ENCODE measurements at regions not wholly inside any gene's neighbourhood (a gene's known extent, or its start where the extent isn't known, plus 50 kb on each side); places are given as distances from the start of the nearest gene placed in this dataset.

GRCh38 chr10:10828623-10829022, 189.0 kb upstream of the CELF2 start:
- Histone ChIP-seq H3K23ac (ENCODE audit: low read length) (no peak overlapping the region), H2AK5ac (ENCODE audit: low read length) (no peak overlapping the region), H3K18ac (ENCODE audit: low read length) (no peak overlapping the region), H3K56ac (ENCODE audit: low read length) (no peak overlapping the region), H3K9ac (ENCODE audit: low read length) (no peak overlapping the region), H3K4me1 (ENCODE audit: control insufficient read depth, low read depth, low read length) (no peaks in the 10 kb centered on the region), H3K4ac (ENCODE audit: low read depth, low read length) (no peak overlapping the region), H2BK15ac (replicated peaks; ENCODE audit: low read depth) (no peak overlapping the region), H4K5ac (ENCODE audit: low read length) (no peak overlapping the region), H3K27me3 (ENCODE audit: insufficient read depth, low read length, poor library complexity) (no peaks in the 10 kb centered on the region), H3K4me3 (ENCODE audit: low read length) (no peak overlapping the region), H2BK120ac (ENCODE audit: low read depth, low read length) (no peak overlapping the region), H2BK5ac (ENCODE audit: low read length) (no peak overlapping the region), H3K27ac (ENCODE audit: low read depth, low read length) (no peak overlapping the region), H4K8ac (ENCODE audit: low read depth, low read length) (no peak overlapping the region), H3K36me3 (ENCODE audit: control insufficient read depth, insufficient read depth, low read length) (no peaks in the 10 kb centered on the region), H3K79me2 (ENCODE audit: control insufficient read depth, insufficient read depth, low read length) (no peaks in the 10 kb centered on the region), H3K4me2 (ENCODE audit: low read length) (no peak overlapping the region), H3K79me1 (ENCODE audit: low read length) (no peaks in the 10 kb centered on the region)
- no peak for DNase-seq

GRCh38 chr10:10829576-10829975, 188.1 kb upstream of the CELF2 start:
- no peaks in the 10 kb centered on the region for H3K4me1 ChIP-seq (ENCODE audit: control insufficient read depth, low read depth, low read length)
- no peak for DNase-seq
- H3K9ac ChIP-seq (ENCODE audit: low read length), result no peak overlapping the region
- no peak overlapping the region for H2AK5ac ChIP-seq (ENCODE audit: low read length)
- no peaks in the 10 kb centered on the region for H3K36me3 ChIP-seq (ENCODE audit: control insufficient read depth, insufficient read depth, low read length)
- no peak overlapping the region for H3K56ac ChIP-seq (ENCODE audit: low read length)
- no peak overlapping the region for H3K4me2 ChIP-seq (ENCODE audit: low read length)
- no peak overlapping the region for H3K4me3 ChIP-seq (ENCODE audit: low read length)
- no peak overlapping the region for H3K23ac ChIP-seq (ENCODE audit: low read length)
- H2BK5ac ChIP-seq (ENCODE audit: low read length), result no peak overlapping the region
- H3K4ac ChIP-seq (ENCODE audit: low read depth, low read length), result no peak overlapping the region
- no peak overlapping the region for H4K5ac ChIP-seq (ENCODE audit: low read length)
- H3K18ac ChIP-seq (ENCODE audit: low read length), result no peak overlapping the region
- H3K27ac ChIP-seq (ENCODE audit: low read depth, low read length), result no peak overlapping the region
- no peaks in the 10 kb centered on the region for H3K79me2 ChIP-seq (ENCODE audit: control insufficient read depth, insufficient read depth, low read length)
- no peak overlapping the region for H2BK120ac ChIP-seq (ENCODE audit: low read depth, low read length)
- no peak overlapping the region for H4K8ac ChIP-seq (ENCODE audit: low read depth, low read length)
- no peak overlapping the region for H2BK15ac ChIP-seq (replicated peaks; ENCODE audit: low read depth)
- H3K27me3 ChIP-seq (ENCODE audit: insufficient read depth, low read length, poor library complexity), result no peaks in the 10 kb centered on the region
- H3K79me1 ChIP-seq (ENCODE audit: low read length), result no peaks in the 10 kb centered on the region
- no CpG with 5 or more reads among the region's 2 CpGs for WGBS (ENCODE audit: extremely low coverage, insufficient coverage, low lambda C conversion rate)

GRCh38 chr10:10830293-10830986, 187.2 kb upstream of the CELF2 start:
- DNase-seq, result no peak
- WGBS (ENCODE audit: extremely low coverage, insufficient coverage, low lambda C conversion rate), result no CpG with 5 or more reads among the region's 6 CpGs
- H3K4me2 ChIP-seq (ENCODE audit: low read length), result no peak overlapping the region
- no peak overlapping the region for H3K4ac ChIP-seq (ENCODE audit: low read depth, low read length)
- no peaks in the 10 kb centered on the region for H3K27me3 ChIP-seq (ENCODE audit: insufficient read depth, low read length, poor library complexity)
- no peaks in the 10 kb centered on the region for H3K79me2 ChIP-seq (ENCODE audit: control insufficient read depth, insufficient read depth, low read length)
- H2BK120ac ChIP-seq (ENCODE audit: low read depth, low read length), result no peak overlapping the region
- no peak overlapping the region for H3K23ac ChIP-seq (ENCODE audit: low read length)
- H3K4me3 ChIP-seq (ENCODE audit: low read length), result no peak overlapping the region
- no peaks in the 10 kb centered on the region for H3K4me1 ChIP-seq (ENCODE audit: control insufficient read depth, low read depth, low read length)
- H4K8ac ChIP-seq (ENCODE audit: low read depth, low read length), result no peak overlapping the region
- no peak overlapping the region for H2AK5ac ChIP-seq (ENCODE audit: low read length)
- H3K79me1 ChIP-seq (ENCODE audit: low read length), result no peaks in the 10 kb centered on the region
- H3K9ac ChIP-seq (ENCODE audit: low read length), result no peak overlapping the region
- no peaks in the 10 kb centered on the region for H3K36me3 ChIP-seq (ENCODE audit: control insufficient read depth, insufficient read depth, low read length)
- no peak overlapping the region for H2BK15ac ChIP-seq (replicated peaks; ENCODE audit: low read depth)
- H4K5ac ChIP-seq (ENCODE audit: low read length), result no peak overlapping the region
- no peak overlapping the region for H3K27ac ChIP-seq (ENCODE audit: low read depth, low read length)
- no peak overlapping the region for H3K56ac ChIP-seq (ENCODE audit: low read length)
- no peak overlapping the region for H2BK5ac ChIP-seq (ENCODE audit: low read length)
- H3K18ac ChIP-seq (ENCODE audit: low read length), result no peak overlapping the region

GRCh38 chr10:10831085-10831484, 186.6 kb upstream of the CELF2 start:
- Histone ChIP-seq H3K79me1 (ENCODE audit: low read length) (no peaks in the 10 kb centered on the region), H4K5ac (ENCODE audit: low read length) (no peak overlapping the region), H3K27ac (ENCODE audit: low read depth, low read length) (no peak overlapping the region), H3K36me3 (ENCODE audit: control insufficient read depth, insufficient read depth, low read length) (no peaks in the 10 kb centered on the region), H2BK5ac (ENCODE audit: low read length) (no peak overlapping the region), H2BK15ac (replicated peaks; ENCODE audit: low read depth) (no peak overlapping the region), H3K23ac (ENCODE audit: low read length) (no peak overlapping the region), H3K4me3 (ENCODE audit: low read length) (no peak overlapping the region), H3K56ac (ENCODE audit: low read length) (no peak overlapping the region), H2BK120ac (ENCODE audit: low read depth, low read length) (no peak overlapping the region), H4K8ac (ENCODE audit: low read depth, low read length) (no peak overlapping the region), H3K18ac (ENCODE audit: low read length) (no peak overlapping the region), H3K4me1 (ENCODE audit: control insufficient read depth, low read depth, low read length) (no peaks in the 10 kb centered on the region), H3K9ac (ENCODE audit: low read length) (no peak overlapping the region), H3K27me3 (ENCODE audit: insufficient read depth, low read length, poor library complexity) (no peaks in the 10 kb centered on the region), H3K4me2 (ENCODE audit: low read length) (no peak overlapping the region), H3K4ac (ENCODE audit: low read depth, low read length) (no peak overlapping the region), H3K79me2 (ENCODE audit: control insufficient read depth, insufficient read depth, low read length) (no peaks in the 10 kb centered on the region), H2AK5ac (ENCODE audit: low read length) (no peak overlapping the region)
- WGBS (ENCODE audit: extremely low coverage, insufficient coverage, low lambda C conversion rate), result no CpG with 5 or more reads among the region's 8 CpGs
- DNase-seq, result peak; percentile 30

GRCh38 chr10:10833955-10834354, 183.7 kb upstream of the CELF2 start:
- no peak overlapping the region for H4K5ac ChIP-seq (ENCODE audit: low read length)
- no peak overlapping the region for H2AK5ac ChIP-seq (ENCODE audit: low read length)
- no peak overlapping the region for H3K27ac ChIP-seq (ENCODE audit: low read depth, low read length)
- H2BK15ac ChIP-seq (replicated peaks; ENCODE audit: low read depth), result no peak overlapping the region
- H3K79me1 ChIP-seq (ENCODE audit: low read length), result no peaks in the 10 kb centered on the region
- no peak overlapping the region for H3K23ac ChIP-seq (ENCODE audit: low read length)
- H3K4me1 ChIP-seq (ENCODE audit: control insufficient read depth, low read depth, low read length), result no peaks in the 10 kb centered on the region
- no peak overlapping the region for H4K8ac ChIP-seq (ENCODE audit: low read depth, low read length)
- no peak overlapping the region for H2BK120ac ChIP-seq (ENCODE audit: low read depth, low read length)
- no peak overlapping the region for H3K56ac ChIP-seq (ENCODE audit: low read length)
- DNase-seq, result no peak
- H3K18ac ChIP-seq (ENCODE audit: low read length), result no peak overlapping the region
- no peaks in the 10 kb centered on the region for H3K79me2 ChIP-seq (ENCODE audit: control insufficient read depth, insufficient read depth, low read length)
- no peak overlapping the region for H3K4ac ChIP-seq (ENCODE audit: low read depth, low read length)
- no peak overlapping the region for H3K4me3 ChIP-seq (ENCODE audit: low read length)
- WGBS (ENCODE audit: extremely low coverage, insufficient coverage, low lambda C conversion rate), result no CpG with 5 or more reads among the region's 6 CpGs
- no peaks in the 10 kb centered on the region for H3K36me3 ChIP-seq (ENCODE audit: control insufficient read depth, insufficient read depth, low read length)
- H3K4me2 ChIP-seq (ENCODE audit: low read length), result no peak overlapping the region
- no peak overlapping the region for H3K9ac ChIP-seq (ENCODE audit: low read length)
- no peaks in the 10 kb centered on the region for H3K27me3 ChIP-seq (ENCODE audit: insufficient read depth, low read length, poor library complexity)
- H2BK5ac ChIP-seq (ENCODE audit: low read length), result no peak overlapping the region

- DNase-seq, result no peak
- no peak overlapping the region for H3K4me3 ChIP-seq (ENCODE audit: low read length)
- H4K8ac ChIP-seq (ENCODE audit: low read depth, low read length), result no peak overlapping the region
- no peak overlapping the region for H3K4ac ChIP-seq (ENCODE audit: low read depth, low read length)
- no peak overlapping the region for H3K4me2 ChIP-seq (ENCODE audit: low read length)
- H3K79me2 ChIP-seq (ENCODE audit: control insufficient read depth, insufficient read depth, low read length), result no peaks in the 10 kb centered on the region
- no peak overlapping the region for H2BK15ac ChIP-seq (replicated peaks; ENCODE audit: low read depth)
- H2BK120ac ChIP-seq (ENCODE audit: low read depth, low read length), result no peak overlapping the region
- H2AK5ac ChIP-seq (ENCODE audit: low read length), result no peak overlapping the region
- H3K9ac ChIP-seq (ENCODE audit: low read length), result no peak overlapping the region
- H3K56ac ChIP-seq (ENCODE audit: low read length), result no peak overlapping the region
- no peaks in the 10 kb centered on the region for H3K36me3 ChIP-seq (ENCODE audit: control insufficient read depth, insufficient read depth, low read length)
- H2BK5ac ChIP-seq (ENCODE audit: low read length), result no peak overlapping the region
- H3K23ac ChIP-seq (ENCODE audit: low read length), result no peak overlapping the region
- H3K79me1 ChIP-seq (ENCODE audit: low read length), result no peaks in the 10 kb centered on the region
- no peak overlapping the region for H4K5ac ChIP-seq (ENCODE audit: low read length)
- no peak overlapping the region for H3K18ac ChIP-seq (ENCODE audit: low read length)
- H3K4me1 ChIP-seq (ENCODE audit: control insufficient read depth, low read depth, low read length), result no peaks in the 10 kb centered on the region
- H3K27ac ChIP-seq (ENCODE audit: low read depth, low read length), result no peak overlapping the region
- no peaks in the 10 kb centered on the region for H3K27me3 ChIP-seq (ENCODE audit: insufficient read depth, low read length, poor library complexity)
- WGBS (ENCODE audit: extremely low coverage, insufficient coverage, low lambda C conversion rate), result no CpG with 5 or more reads among the region's 1 CpG
These were observed 173.4 kb upstream of the CELF2 start for GRCh38 chr10:10844251-10844650.

Measured in mesendoderm (in vitro differentiated cells).